GM10248 (cell line): ENCODE measurements at regions not wholly inside any gene's neighbourhood (a gene's known extent, or its start where the extent isn't known, plus 50 kb on each side); places are given as distances from the start of the nearest gene placed in this dataset.
"Not testable (repeated sequence)": the region's sequence is repeated elsewhere in the genome, so short reads cannot be mapped to it uniquely, and the experiment has no call there.

Source experiments
- CTCF ChIA-PET: fragments of 300-600 bp; sonication (Branson Sonifier 250); formaldehyde crosslinking; extraction: SDS; loops from one replicate; lab custom pipeline; 2021; ENCODE audit warnings: antibody characterized with exemption; lab: Yijun Ruan, JAX
- POLR2A ChIA-PET: fragments of 350-650 bp; sonication (Branson Sonifier 250); formaldehyde crosslinking; extraction: SDS; loops from one replicate; lab custom pipeline; 2020; ENCODE audit warnings: antibody characterized with exemption; lab: Yijun Ruan, JAX
- DNase-seq: peaks from one replicate; pipeline ENCODE4 v3.0.0; 2012; ENCODE audit errors: extremely low spot score
- TF ChIP-seq, protein P1 (sequence below): IDR thresholded peaks from 2 replicates; pipeline ENCODE4 v1.5.1; 2012; ENCODE audit warnings: mild to moderate bottlenecking, low read depth; ENCODE audit errors: extremely low read depth, missing control alignments, control extremely low read depth

DNA sequence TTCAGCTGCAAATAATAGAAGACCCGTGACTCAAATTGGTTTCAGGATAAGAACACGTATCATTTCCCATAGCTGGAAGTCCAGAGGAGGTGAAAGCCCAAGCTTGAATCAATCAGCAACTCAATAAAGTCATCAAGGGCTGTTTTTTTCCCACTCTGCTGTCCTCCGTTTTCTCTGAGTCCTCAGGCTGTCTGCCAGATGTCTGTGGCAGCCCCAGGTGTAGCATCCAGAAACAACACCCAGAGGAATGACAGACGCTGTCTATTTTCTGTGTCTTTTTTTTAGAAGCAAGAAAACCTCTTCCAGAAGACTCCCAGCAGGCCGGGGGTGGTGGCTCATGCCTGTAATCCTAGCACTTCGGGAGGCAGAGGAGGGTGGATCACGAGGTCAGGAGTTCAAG is 204.4 kb downstream of the FAM43A start:
- ChIA-PET POLR2A (no interaction called here), CTCF (interaction anchor here (1.3 kb wide), 1 partner anchor 18 kb away, joined by 3 read pairs; no protein-coding TSS in a partner anchor)
- DNase-seq, result no peak
- TF ChIP-seq, protein P1, sequence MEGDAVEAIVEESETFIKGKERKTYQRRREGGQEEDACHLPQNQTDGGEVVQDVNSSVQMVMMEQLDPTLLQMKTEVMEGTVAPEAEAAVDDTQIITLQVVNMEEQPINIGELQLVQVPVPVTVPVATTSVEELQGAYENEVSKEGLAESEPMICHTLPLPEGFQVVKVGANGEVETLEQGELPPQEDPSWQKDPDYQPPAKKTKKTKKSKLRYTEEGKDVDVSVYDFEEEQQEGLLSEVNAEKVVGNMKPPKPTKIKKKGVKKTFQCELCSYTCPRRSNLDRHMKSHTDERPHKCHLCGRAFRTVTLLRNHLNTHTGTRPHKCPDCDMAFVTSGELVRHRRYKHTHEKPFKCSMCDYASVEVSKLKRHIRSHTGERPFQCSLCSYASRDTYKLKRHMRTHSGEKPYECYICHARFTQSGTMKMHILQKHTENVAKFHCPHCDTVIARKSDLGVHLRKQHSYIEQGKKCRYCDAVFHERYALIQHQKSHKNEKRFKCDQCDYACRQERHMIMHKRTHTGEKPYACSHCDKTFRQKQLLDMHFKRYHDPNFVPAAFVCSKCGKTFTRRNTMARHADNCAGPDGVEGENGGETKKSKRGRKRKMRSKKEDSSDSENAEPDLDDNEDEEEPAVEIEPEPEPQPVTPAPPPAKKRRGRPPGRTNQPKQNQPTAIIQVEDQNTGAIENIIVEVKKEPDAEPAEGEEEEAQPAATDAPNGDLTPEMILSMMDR, result no peak

DNA sequence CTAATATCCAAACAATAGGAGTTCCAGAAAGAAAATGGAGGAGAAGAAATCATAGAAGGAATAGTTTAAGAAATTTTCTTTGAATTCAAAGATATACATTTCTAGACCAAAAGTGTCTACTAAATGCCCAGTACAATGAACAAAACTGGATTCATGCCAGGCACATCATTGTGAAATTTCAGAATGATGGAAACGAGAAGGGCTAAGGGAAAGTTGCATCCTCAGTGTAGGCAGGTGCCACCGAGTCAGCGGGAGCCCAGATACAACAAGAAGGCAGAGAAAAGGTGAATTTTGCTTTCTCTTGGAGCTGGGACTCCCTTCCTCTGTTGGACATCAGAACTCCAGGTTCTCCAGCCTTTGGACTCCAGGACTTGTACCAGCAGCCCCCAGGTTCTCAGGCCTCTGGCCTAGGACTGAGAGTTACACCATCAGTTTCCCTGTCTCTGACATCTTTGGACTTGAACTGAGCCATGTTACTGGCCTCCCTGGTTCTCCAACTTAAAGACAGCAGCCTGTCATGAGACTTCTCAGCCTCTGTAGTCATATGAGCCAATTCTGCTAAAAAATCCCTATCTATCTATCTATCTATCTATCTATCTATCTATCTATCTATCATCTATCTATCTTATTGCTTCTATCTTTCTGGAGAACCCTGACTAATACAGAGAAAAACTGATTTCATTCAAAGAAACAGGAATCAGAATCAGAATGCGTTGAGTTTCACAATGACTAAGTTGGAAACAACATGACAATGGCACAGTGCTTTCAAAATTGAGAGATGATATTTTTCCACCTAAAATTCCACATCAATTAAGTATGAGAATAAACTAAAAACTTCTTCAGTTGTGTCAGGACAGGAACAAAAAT is 207.7 kb downstream of the FAM43A start:
- CTCF ChIA-PET, result interaction anchor here (1.0 kb wide), 1 partner anchor 12 kb away, joined by 3 read pairs; no protein-coding TSS in a partner anchor
- POLR2A ChIA-PET, result no interaction called here
- DNase-seq, result no peak
- TF ChIP-seq, protein P1, result no peak

DNA sequence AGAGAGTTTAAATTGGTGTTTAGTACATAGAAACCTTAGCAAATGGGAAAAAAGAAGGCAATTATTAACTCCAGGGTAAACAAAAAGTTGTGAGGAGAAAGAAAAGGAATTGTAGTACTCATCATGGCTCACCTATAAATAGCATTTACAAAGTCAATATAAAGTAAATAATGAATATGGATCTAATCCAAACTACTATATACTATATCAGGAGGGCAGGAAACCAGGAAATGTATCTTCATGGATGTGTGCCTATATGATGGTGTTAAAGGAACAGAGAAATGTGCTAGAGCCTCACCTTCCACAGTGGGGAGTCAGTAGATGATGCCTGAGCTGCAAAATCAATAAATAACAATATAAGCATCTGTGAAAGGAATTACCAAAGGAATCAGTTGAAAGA is 208.9 kb downstream of the FAM43A start:
- ChIA-PET CTCF (no interaction called here), POLR2A (no interaction called here)
- DNase-seq, result no peak
- TF ChIP-seq, protein P1, result no peak

DNA sequence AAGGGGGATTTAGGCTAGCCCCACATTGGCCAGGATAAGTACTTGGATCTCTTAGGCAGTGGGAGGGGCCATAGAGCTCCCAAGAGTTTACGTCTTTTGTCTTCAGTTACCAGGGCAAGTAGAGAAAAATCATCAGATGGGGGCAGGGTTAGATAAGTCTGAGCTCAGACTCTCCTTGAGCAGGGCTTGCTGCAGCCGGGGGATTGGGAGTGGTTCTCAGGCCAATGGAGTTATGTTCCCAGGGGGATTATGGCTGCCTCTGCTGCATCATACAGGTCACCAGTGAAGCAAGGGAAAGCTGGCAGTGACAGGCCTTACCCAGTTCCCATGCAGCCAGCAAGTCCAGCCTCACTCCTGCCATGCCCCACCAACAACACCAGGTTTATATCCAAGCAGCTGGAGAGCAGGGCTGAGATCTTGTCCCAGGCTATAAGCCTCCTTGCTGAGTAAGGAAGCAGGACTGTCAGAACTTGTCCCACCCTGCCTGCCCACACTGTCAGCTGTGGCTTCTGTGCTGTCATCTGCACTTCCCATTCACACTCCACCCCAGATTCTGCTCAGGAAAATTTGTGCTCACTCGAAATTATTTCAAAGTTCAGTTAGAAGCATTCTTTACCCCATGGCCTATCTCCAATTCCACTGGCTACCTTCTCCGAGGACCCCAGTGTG is 215.3 kb downstream of the FAM43A start:
- DNase-seq, result no peak
- ChIA-PET CTCF (no interaction called here), POLR2A (no interaction called here)
- TF ChIP-seq, protein P1, result no peak

DNA sequence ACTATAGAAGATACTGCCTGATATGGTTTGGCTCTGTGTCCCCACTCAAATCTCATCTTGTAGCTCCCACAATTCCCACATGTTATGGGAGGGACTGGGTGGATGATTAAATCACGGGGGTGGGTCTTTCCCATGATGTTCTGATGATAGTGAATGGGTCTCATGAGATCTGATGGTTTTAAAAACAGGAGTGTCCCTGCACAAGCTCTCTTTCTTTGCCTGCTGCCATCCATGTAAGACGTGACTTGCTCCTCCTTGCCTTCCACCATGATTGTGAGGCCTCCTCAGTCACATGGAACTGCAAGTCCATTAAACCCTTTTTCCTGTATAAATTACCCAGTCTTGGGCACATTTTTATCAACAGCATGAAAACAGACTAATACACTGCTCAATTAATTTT is 217.8 kb downstream of the FAM43A start:
- POLR2A ChIA-PET, DNase-seq, CTCF ChIA-PET: not testable (repeated sequence)

DNA sequence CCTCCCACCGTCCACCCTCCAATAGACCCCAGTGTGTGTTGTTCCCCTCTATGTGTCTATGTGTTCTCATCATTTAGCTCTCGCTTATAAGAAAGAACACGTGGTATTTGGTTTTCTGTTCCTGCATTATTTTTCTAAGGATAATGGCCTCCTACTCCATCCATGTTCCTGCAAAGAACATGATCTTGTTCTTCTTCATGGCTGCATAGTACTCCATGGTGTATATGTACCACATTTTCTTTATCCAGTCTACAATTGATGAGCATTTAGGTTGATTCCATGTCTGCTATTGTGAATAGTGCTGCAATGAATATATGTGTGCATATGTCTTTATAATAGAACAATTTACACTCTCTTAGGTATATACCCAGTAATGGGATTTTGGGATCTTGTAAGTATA is 219.3 kb downstream of the FAM43A start:
- DNase-seq, CTCF ChIA-PET, POLR2A ChIA-PET: not testable (repeated sequence)

DNA sequence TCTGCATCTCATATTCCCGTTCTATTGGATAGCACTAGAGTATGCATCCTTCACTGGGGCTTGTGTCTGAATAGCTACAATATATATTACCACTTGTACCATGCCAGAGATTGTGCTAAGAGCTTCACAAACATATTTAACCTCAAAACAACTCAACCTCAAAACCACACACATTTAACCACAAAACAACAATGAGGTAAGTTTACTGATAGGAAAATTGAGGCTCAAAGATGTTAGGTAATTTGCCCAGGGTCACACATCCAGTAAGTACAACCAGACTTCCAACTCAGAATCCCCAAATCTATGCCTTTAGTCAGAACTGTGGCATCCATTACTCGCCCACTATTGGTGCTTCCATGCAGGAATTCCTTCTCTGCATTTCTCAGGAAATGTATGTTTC is 220.0 kb downstream of the FAM43A start:
- no peak for DNase-seq
- TF ChIP-seq, protein P1, result no peak
- POLR2A ChIA-PET, result no interaction called here
- CTCF ChIA-PET, result no interaction called here
